Peyer's patch (tissue), 4 donors: ENCODE measurements at regions not wholly inside any gene's neighbourhood (a gene's known extent, or its start where the extent isn't known, plus 50 kb on each side); places are given as distances from the start of the nearest gene placed in this dataset.

Source experiments
- DNase-seq, 3 donors: peaks; one replicate each; pipeline ENCODE4 v3.0.0-alpha.2; 2017 to 2019
- H3K27ac ChIP-seq, 4 donors: fragments of 200-600 bp; sonication (generic); one replicate each; pipeline ENCODE4 v1.5.1; 2016 to 2019
- H3K27me3 ChIP-seq, 2 donors: fragments of 200-600 bp; sonication (generic); one replicate each; pipeline ENCODE4 v1.5.1; 2019
- H3K36me3 ChIP-seq, 3 donors: fragments of 200-600 bp; sonication (generic); one replicate each; pipeline ENCODE4 v1.5.1; 2016 to 2019
- H3K4me1 ChIP-seq, 4 donors: fragments of 200-600 bp; sonication (generic); one replicate each; pipeline ENCODE4 v1.5.1; 2016 to 2019
- H3K4me3 ChIP-seq, 4 donors: fragments of 200-600 bp; sonication (generic); 1 replicate in 3 of 4; 2 replicates in 1 of 4; pipeline ENCODE4 v1.5.1; 2016 to 2019; ENCODE audit warnings: mild to moderate bottlenecking in 1 of 4
- H3K9me3 ChIP-seq, 4 donors: fragments of 200-600 bp; sonication (generic); one replicate each; pipeline ENCODE4 v1.5.1; 2016 to 2019; ENCODE audit warnings: mild to moderate bottlenecking in 1 of 4
- CTCF ChIP-seq, 6 experiments: fragments of 450-650 bp in 4 of 6; fragments of 200-600 bp in 2 of 6; sonication (generic) in 1 of 6; IDR thresholded peaks; one replicate each; pipeline ENCODE4 v1.5.1; 2017 to 2019; ENCODE audit warnings: antibody characterized with exemption in 6 of 6, mild to moderate bottlenecking in 3 of 6, moderate library complexity in 1 of 6
- POLR2A ChIP-seq, 2 donors: fragments of 450-650 bp; IDR thresholded peaks; one replicate each; pipeline ENCODE4 v1.5.1; 2017; ENCODE audit warnings: antibody characterized with exemption in 2 of 2, mild to moderate bottlenecking in 2 of 2, moderate library complexity in 2 of 2

- H3K9me3 ChIP-seq: no peaks in the 10 kb centered on the region
- no peak overlapping the region for H3K4me3 ChIP-seq
- no peak for DNase-seq
- H3K36me3 ChIP-seq: no peaks in the 10 kb centered on the region
- H3K27ac ChIP-seq: no peak overlapping the region
- no peaks in the 10 kb centered on the region for H3K27me3 ChIP-seq
- no peak for TF ChIP-seq CTCF (IDR thresholded peaks at IDR 0.05)
- TF ChIP-seq POLR2A (IDR thresholded peaks at IDR 0.05): no peak
- no peaks in the 10 kb centered on the region for H3K4me1 ChIP-seq
Observed at GRCh38 chr7:70913924-70914323, 218.0 kb upstream of the GALNT17 start.

DNA sequence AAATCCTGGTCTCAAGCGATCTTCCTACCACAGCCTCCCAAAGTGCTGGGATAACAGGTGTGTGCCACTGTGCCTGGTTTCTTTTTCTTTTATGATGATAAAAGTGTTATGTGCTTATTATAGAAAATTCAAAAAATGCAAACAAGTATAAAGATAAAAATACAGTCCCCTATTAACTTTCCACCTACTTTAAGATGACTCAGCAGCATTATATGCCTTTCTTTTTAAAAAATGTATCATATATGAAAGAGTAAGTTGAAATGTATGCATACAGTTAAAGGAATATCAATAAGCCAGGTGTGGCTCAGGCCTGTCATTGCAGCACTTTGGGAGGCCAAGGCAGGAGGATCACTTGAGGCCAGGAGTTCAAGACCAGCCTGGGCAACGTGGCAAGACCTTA is 216.9 kb upstream of the GALNT17 start:
- H3K4me1 ChIP-seq: no peaks in the 10 kb centered on the region
- no peak for TF ChIP-seq POLR2A (IDR thresholded peaks at IDR 0.05)
- TF ChIP-seq CTCF (IDR thresholded peaks at IDR 0.05): no peak
- H3K27ac ChIP-seq: no peak overlapping the region
- no peak overlapping the region for H3K4me3 ChIP-seq
- no peaks in the 10 kb centered on the region for H3K9me3 ChIP-seq
- no peaks in the 10 kb centered on the region for H3K27me3 ChIP-seq
- no peak for DNase-seq
- H3K36me3 ChIP-seq: no peaks in the 10 kb centered on the region

DNA sequence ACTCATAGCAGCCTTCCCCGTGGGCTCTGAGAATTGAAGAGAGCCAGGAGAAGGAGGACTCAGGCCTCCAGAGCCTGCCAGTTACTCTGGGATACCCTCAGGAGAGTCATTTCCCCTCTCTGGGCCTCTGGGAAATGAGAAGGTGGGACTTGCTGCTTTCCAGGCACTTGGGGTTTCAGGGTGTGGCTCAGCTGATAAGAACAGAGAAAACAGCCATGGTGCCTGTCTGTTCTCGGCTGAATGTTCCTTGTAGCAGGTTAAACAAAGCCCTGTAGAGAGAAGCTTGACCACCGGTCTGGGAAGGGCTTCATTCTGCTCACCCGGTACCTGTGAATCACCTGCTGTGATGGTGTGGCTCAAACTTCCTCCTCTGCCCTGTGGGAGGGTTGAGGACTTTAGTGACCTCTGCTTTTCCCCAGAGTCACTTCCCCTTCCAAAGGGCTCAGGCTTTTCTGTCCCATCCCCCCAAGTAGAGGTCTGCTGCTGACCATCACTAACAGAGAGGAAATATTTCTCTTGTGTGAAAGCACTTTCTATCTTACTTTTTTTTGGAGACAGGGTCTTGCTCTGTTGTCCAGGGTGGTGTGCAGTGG is 212.4 kb upstream of the GALNT17 start:
- no peak overlapping the region for H3K27ac ChIP-seq
- no peaks in the 10 kb centered on the region for H3K9me3 ChIP-seq
- H3K27me3 ChIP-seq: no peaks in the 10 kb centered on the region
- no peak for DNase-seq
- no peaks in the 10 kb centered on the region for H3K4me1 ChIP-seq
- no peak overlapping the region for H3K4me3 ChIP-seq
- TF ChIP-seq POLR2A (IDR thresholded peaks at IDR 0.05) (no peak), CTCF (IDR thresholded peaks at IDR 0.05) (no peak)
- no peaks in the 10 kb centered on the region for H3K36me3 ChIP-seq

DNA sequence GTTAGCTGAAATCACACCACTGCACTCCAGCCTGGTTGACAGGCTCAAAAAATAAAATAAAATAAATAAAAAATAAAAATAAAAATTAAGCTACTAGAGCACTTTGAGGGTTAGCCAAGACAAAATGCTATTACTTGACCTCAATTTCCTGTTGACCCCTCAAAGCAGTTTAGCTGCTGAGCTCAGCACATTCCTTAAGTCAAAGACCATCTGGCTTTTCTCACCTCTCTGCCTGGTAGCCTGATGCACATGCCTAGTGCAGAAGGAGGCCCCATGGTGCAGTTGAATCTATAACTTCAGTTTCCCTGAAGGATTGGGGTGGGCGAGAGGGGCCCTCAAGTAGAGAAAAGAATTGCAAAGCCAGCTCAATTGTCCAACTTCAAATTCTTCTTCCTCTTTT is 211.1 kb upstream of the GALNT17 start:
- H3K27me3 ChIP-seq: no peaks in the 10 kb centered on the region
- H3K9me3 ChIP-seq: no peaks in the 10 kb centered on the region
- H3K4me1 ChIP-seq: no peaks in the 10 kb centered on the region
- TF ChIP-seq CTCF (IDR thresholded peaks at IDR 0.05) (no peak), POLR2A (IDR thresholded peaks at IDR 0.05) (no peak)
- no peaks in the 10 kb centered on the region for H3K36me3 ChIP-seq
- no peak overlapping the region for H3K4me3 ChIP-seq
- no peak overlapping the region for H3K27ac ChIP-seq
- no peak for DNase-seq

DNA sequence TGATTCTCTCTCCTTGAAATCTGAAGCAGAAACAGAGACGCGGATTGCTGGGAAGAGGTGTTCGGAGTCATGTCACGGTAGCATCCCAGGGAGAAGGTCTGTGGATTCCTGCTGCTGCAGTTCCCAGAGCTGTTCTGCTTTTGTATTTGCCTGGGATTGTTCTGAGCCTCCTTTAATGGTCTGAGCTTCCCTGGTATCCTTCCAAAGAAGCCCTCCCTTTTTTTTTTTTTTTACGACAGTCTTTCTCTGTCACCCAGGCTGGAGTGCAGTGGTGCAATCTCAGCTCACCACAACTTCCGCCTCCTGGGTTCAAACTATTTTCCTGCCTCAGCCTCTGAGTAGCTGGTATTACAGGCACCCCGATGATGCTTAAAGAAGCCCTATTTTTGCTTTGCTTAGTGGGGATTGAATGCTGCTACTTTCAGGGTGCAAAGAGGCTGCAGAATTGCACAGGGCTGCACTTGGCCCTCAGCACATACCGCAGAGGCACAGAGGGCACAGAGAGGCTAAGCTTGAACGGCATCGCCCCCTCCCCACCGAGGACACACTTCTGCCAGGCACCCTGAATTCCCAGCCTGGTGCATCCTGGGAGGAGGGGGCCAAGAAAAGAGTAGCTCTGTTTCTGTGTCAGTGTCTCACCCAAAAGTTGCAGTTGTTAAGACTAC is 208.6 kb upstream of the GALNT17 start:
- Histone ChIP-seq H3K4me3 (no peak overlapping the region), H3K27me3 (no peaks in the 10 kb centered on the region), H3K27ac (no peak overlapping the region), H3K4me1 (no peaks in the 10 kb centered on the region), H3K36me3 (no peaks in the 10 kb centered on the region), H3K9me3 (no peaks in the 10 kb centered on the region)
- TF ChIP-seq CTCF (IDR thresholded peaks at IDR 0.05) (no peak), POLR2A (IDR thresholded peaks at IDR 0.05) (no peak)
- peak in 1 of 3 donors; percentile 33 for DNase-seq
